GM21576 (cell line): ENCODE measurements at regions not wholly inside any gene's neighbourhood (a gene's known extent, or its start where the extent isn't known, plus 50 kb on each side); places are given as distances from the start of the nearest gene placed in this dataset.
"Not testable (repeated sequence)": the region's sequence is repeated elsewhere in the genome, so short reads cannot be mapped to it uniquely, and the experiment has no call there.

Experiments
- ATAC-seq: cut with Tn5 transposase; IDR thresholded peaks from one replicate; pipeline ENCODE4 v1.9.1; 2021; ENCODE audit warnings: mild to moderate bottlenecking, moderate library complexity; ENCODE audit not compliant: unreplicated experiment

GRCh38 chr15:95051861-95052260 lies 820.5 kb downstream of the MCTP2 start:
- ATAC-seq: no peak

GRCh38 chr15:95059346-95059905 lies 828.1 kb downstream of the MCTP2 start:
- ATAC-seq: no peak

GRCh38 chr15:95068701-95069521 lies 837.5 kb downstream of the MCTP2 start:
- ATAC-seq: no peak

GRCh38 chr15:95075792-95076677 lies 844.7 kb downstream of the MCTP2 start:
- no peak for ATAC-seq

- no peak for ATAC-seq
These were observed 845.3 kb downstream of the MCTP2 start for GRCh38 chr15:95076678-95076990.

GRCh38 chr15:95078003-95078402 lies 846.6 kb downstream of the MCTP2 start:
- ATAC-seq: no peak

- ATAC-seq: not testable (repeated sequence)
These were observed 848.9 kb downstream of the MCTP2 start for GRCh38 chr15:95080228-95080627.

- no peak for ATAC-seq
These were observed 853.7 kb downstream of the MCTP2 start for GRCh38 chr15:95085056-95085455.

GRCh38 chr15:95086531-95087252 lies 855.3 kb downstream of the MCTP2 start:
- no peak for ATAC-seq

GRCh38 chr15:95087253-95087609 lies 855.9 kb downstream of the MCTP2 start:
- ATAC-seq: no peak

GRCh38 chr15:95091444-95091843 lies 860.1 kb downstream of the MCTP2 start:
- no peak for ATAC-seq

- ATAC-seq: no peak
These were observed 863.9 kb downstream of the MCTP2 start for GRCh38 chr15:95095250-95095649.

GRCh38 chr15:95096651-95097050 lies 865.3 kb downstream of the MCTP2 start:
- ATAC-seq: no peak

- ATAC-seq: no peak
These were observed 866.0 kb downstream of the MCTP2 start for GRCh38 chr15:95097361-95097760.

- no peak for ATAC-seq
These were observed 873.9 kb downstream of the MCTP2 start for GRCh38 chr15:95105229-95105628.

GRCh38 chr15:95106801-95107200 lies 875.4 kb downstream of the MCTP2 start:
- ATAC-seq: no peak

- no peak for ATAC-seq
These were observed 877.3 kb downstream of the MCTP2 start for GRCh38 chr15:95108673-95109072.

- ATAC-seq: no peak
These were observed 880.6 kb downstream of the MCTP2 start for GRCh38 chr15:95111969-95112368.

- no peak for ATAC-seq
These were observed 881.7 kb downstream of the MCTP2 start for GRCh38 chr15:95113041-95113440.

- no peak for ATAC-seq
These were observed 887.8 kb downstream of the MCTP2 start for GRCh38 chr15:95119041-95119610.

GRCh38 chr15:95120595-95120994 lies 889.2 kb downstream of the MCTP2 start:
- no peak for ATAC-seq
